ENCODE measurements at regions not wholly inside any gene's neighbourhood (a gene's known extent, or its start where the extent isn't known, plus 50 kb on each side); places are given as distances from the start of the nearest gene placed in this dataset.
A peak's percentile ranks its signal among the peaks of the same experiment; 100 is the strongest.

DNA sequence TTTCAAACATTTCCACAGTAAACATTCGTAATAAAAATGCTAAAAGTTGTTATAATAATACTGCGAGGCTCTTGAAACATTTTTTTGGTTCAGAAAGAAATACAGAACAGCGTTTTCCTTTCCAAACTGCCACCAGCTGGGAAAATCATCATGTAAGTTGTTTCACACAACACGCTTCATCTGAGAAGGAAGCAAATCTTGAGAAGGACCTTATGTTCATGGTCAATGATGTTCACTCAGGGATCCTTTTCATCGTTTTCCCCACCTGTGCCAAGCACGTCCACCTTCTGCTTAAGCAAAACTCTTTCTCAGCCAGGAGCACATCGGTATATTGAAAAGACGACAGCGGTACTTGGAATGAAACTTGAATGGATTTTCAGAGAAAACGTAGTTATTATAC, 274.5 kb upstream of the ELAC2 start:
- no peak overlapping the region for H3K4me3 ChIP-seq (ENCODE audit: low read length)
- TF ChIP-seq, protein P1, sequence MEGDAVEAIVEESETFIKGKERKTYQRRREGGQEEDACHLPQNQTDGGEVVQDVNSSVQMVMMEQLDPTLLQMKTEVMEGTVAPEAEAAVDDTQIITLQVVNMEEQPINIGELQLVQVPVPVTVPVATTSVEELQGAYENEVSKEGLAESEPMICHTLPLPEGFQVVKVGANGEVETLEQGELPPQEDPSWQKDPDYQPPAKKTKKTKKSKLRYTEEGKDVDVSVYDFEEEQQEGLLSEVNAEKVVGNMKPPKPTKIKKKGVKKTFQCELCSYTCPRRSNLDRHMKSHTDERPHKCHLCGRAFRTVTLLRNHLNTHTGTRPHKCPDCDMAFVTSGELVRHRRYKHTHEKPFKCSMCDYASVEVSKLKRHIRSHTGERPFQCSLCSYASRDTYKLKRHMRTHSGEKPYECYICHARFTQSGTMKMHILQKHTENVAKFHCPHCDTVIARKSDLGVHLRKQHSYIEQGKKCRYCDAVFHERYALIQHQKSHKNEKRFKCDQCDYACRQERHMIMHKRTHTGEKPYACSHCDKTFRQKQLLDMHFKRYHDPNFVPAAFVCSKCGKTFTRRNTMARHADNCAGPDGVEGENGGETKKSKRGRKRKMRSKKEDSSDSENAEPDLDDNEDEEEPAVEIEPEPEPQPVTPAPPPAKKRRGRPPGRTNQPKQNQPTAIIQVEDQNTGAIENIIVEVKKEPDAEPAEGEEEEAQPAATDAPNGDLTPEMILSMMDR (conservative IDR thresholded peaks at IDR 0.05; ENCODE audit: low read length), result no peak
- no peak for DNase-seq (ENCODE audit: low read depth)

DNA sequence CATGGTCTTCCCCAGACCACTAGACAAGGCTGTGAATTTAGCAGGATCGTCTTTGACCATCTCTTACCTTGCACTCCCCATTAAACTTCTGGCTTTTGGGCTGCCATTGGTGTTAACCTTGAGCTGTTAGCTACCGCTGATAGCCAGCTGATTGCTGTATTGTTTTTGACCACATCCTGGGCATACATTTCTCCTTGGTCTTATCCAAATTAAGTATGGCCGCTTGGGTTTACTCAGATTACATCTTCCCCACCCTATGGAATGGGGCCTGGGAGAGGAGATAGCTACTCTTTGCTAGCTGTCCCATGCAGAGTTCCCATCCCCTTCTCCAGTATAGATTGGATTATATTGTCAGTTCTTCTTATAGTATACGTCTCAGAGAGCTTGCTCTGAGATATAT, 270.4 kb upstream of the ELAC2 start:
- TF ChIP-seq, protein P1 (conservative IDR thresholded peaks at IDR 0.05; ENCODE audit: low read length), result no peak
- no peak for DNase-seq (ENCODE audit: low read depth)
- H3K4me3 ChIP-seq (ENCODE audit: low read length), result no peak overlapping the region

DNA sequence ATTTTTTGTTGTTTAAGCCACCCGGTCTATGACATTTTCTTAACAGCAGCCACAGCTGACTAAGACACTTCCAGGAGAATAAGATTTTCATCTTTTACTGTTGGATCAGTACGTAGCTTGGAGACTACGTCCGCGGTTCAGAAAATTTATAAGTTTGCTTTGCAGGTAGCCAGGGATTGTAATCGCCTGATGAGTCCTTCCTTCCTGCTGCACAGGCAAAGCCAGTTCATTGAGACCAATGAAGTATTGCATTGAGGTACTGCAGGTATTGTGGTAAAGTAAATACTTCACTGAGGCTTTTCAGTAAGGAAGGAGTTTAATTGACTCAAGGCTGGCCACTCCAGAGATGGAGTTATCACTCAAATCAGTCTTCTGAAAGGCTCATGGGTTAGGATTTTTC, 269.4 kb upstream of the ELAC2 start:
- TF ChIP-seq, protein P1 (conservative IDR thresholded peaks at IDR 0.05; ENCODE audit: low read length), result no peak
- no peak for DNase-seq (ENCODE audit: low read depth)
- no peak overlapping the region for H3K4me3 ChIP-seq (ENCODE audit: low read length)

DNA sequence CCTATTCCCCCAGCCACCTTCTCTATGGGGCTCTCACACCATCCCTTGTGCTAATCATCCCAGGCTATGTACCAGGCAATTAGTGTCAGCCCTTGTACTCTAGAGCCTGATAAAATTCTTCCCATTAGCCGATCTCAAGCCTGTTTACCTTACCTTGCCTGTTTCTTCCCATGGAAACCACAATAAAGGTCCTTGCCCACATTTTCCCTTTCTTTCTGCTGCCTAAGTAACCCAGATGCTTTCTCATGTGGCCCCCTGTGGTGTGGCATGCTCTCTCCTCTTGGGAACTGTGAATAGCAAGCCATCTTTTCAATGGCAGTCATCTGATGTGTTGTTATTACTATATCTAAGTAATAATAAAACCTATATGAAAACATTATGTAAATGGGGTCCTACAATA, 265.8 kb upstream of the ELAC2 start:
- DNase-seq (ENCODE audit: low read depth), result no peak
- TF ChIP-seq, protein P1 (conservative IDR thresholded peaks at IDR 0.05; ENCODE audit: low read length), result no peak
- H3K4me3 ChIP-seq (ENCODE audit: low read length), result no peak overlapping the region

DNA sequence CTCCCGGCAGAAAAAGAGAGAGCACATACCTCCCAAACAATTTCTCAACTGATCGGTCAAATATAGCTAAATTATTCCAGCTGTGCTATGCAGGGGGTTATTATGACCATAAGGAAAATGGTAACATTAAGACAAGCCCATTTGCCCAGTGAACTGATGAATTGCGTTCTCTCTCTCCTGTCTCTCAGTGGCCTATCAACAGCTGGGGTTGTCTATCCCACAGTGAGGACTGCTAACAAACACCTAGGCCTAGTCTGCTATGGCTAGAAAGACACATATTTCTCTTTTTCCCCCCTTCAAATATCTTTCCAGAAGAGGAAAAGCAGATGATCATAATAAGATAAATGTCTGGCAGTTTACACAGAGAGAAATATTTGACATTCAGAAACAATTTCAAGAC, 263.8 kb upstream of the ELAC2 start:
- H3K4me3 ChIP-seq (ENCODE audit: low read length), result no peak overlapping the region
- TF ChIP-seq, protein P1 (conservative IDR thresholded peaks at IDR 0.05; ENCODE audit: low read length), result no peak
- DNase-seq (ENCODE audit: low read depth), result no peak

DNA sequence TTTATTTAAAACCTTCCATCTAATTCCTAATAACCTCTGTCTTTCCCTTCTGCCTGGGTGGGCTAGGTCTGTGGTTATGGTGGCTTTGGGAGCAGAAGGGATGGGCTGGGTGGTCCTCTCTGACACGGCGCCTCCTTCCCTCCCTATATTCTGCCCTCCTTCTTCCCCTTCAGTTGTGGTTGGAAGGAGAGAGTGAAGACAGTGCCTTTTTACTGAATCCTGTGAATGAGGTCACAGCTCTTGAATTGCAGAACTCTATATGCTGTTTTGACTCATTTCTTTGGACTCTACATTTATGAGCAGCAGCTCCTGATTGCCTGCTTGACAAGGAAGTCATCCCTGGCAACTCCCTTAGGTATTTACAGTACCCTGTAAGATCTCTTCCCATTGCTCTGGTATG, 256.0 kb upstream of the ELAC2 start:
- no peak overlapping the region for H3K4me3 ChIP-seq (ENCODE audit: low read length)
- DNase-seq (ENCODE audit: low read depth), result peak; percentile 19
- TF ChIP-seq, protein P1 (conservative IDR thresholded peaks at IDR 0.05; ENCODE audit: low read length), result no peak

DNA sequence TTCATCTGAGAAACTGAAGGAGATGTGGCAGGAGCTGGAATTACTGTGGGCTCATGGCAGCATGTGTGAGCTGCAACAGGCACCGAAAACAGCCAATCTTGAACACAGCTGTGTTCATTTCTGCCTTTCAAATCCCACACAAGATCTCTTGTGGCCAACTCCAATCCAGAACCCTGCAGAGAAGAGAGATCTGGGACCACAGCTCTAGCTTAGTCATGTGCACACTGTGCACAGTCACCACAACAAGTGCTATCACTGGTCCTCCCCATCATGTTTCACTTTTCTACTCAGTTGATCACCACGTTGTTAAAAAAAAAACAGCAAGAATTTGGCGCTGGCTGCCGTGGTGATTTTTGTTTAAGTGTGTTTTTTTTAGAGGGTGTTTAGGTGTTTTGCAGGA, 254.5 kb upstream of the ELAC2 start:
- TF ChIP-seq, protein P1 (conservative IDR thresholded peaks at IDR 0.05; ENCODE audit: low read length), result no peak
- DNase-seq (ENCODE audit: low read depth), result peak; percentile 5
- no peak overlapping the region for H3K4me3 ChIP-seq (ENCODE audit: low read length)
